HepG2 (cell line): ENCODE measurements at regions not wholly inside any gene's neighbourhood (a gene's known extent, or its start where the extent isn't known, plus 50 kb on each side); places are given as distances from the start of the nearest gene placed in this dataset.

Experiments used
- ATAC-seq: fragments of 200-7000 bp; cut with Tn5 transposase; 3 replicates; pipeline ENCODE4 v1.9.1; 2020; ENCODE audit warnings: mild to moderate bottlenecking, moderate library complexity
- BruUV-seq: library from RNA; stranded (reverse); fragments of 400-500 nt; replicated peaks from 2 replicates; lab custom pipeline; 2021; lab: Mats Ljungman, UMichigan
- CTCF ChIA-PET: fragments of 300-600 bp; formaldehyde crosslinking; extraction: SDS; loops from one replicate; lab custom pipeline; 2021; ENCODE audit warnings: low total read pairs, inconsistent platforms, low intra/inter-chr PET ratio; lab: Yijun Ruan, JAX
- POLR2A ChIA-PET: fragments of 350-600 bp; sonication (Branson Sonifier 250); formaldehyde crosslinking; loops from one replicate; lab custom pipeline; 2020; ENCODE audit warnings: antibody characterized with exemption, inconsistent platforms; lab: Yijun Ruan, JAX
- DNase-seq: peaks from one replicate; pipeline ENCODE4 v3.0.0-alpha.2; 2015; ENCODE audit warnings: low spot score
- FAIRE-seq: peaks from 3 replicates; lab custom pipeline; 2011; peaks lifted over from hg19 to GRCh38; lab: Jason Lieb, UNC
- H2AFZ ChIP-seq: one replicate; pipeline ENCODE4 v1.6.1; 2011; ENCODE audit warnings: low read length, inconsistent platforms
- H3K27ac ChIP-seq: fragments of 300-600 bp; 3 replicates; pipeline ENCODE4 v1.8.0; 2011; ENCODE audit warnings: mixed run types, mild to moderate bottlenecking, mixed read lengths, low read length, inconsistent platforms; ENCODE audit not compliant: insufficient read depth; ENCODE audit errors: extremely low read length
- H3K27me3 ChIP-seq, 2 experiments: fragments of 200-600 bp in 1 of 2; 2 replicates in 1 of 2; 3 replicates in 1 of 2; pipeline versions ENCODE4 v1.6.0 to v1.8.0; 2011; ENCODE audit warnings: low read length in 2 of 2, mild to moderate bottlenecking in 2 of 2, moderate library complexity in 2 of 2, inconsistent platforms in 1 of 2; ENCODE audit not compliant: insufficient read depth in 2 of 2, control insufficient read depth in 1 of 2
- H3K36me3 ChIP-seq, 2 experiments: fragments of 200-600 bp in 1 of 2; replicated peaks in 1 of 2; 2 replicates in 1 of 2; 3 replicates in 1 of 2; pipeline versions ENCODE4 v1.5.1 to v1.8.0; 2011; ENCODE audit warnings: low read length in 2 of 2, inconsistent platforms in 1 of 2; ENCODE audit not compliant: insufficient read depth in 2 of 2, control insufficient read depth in 1 of 2
- H3K4me1 ChIP-seq: 2 replicates; pipeline ENCODE4 v1.5.1; 2012; ENCODE audit warnings: low read length, inconsistent platforms; ENCODE audit not compliant: insufficient read depth
- H3K4me2 ChIP-seq: 2 replicates; pipeline ENCODE4 v1.6.0; 2011; ENCODE audit warnings: low read depth, low read length, inconsistent platforms
- H3K4me3 ChIP-seq, 3 experiments: fragments of 200-600 bp in 1 of 3; sonication (generic), shearing (Covaris generic) in 1 of 3; replicated peaks in 1 of 3; 2 replicates each; pipeline ENCODE4 v1.5.1; 2011 to 2016; ENCODE audit warnings: low read length in 3 of 3, inconsistent platforms in 2 of 3, low read depth in 2 of 3, mild to moderate bottlenecking in 2 of 3, control low read depth in 1 of 3, mixed read lengths in 1 of 3; ENCODE audit not compliant: insufficient read depth in 1 of 3
- H3K79me2 ChIP-seq: one replicate; pipeline ENCODE4 v1.6.1; 2011; ENCODE audit warnings: low read length, inconsistent platforms; ENCODE audit not compliant: insufficient read depth
- H3K9ac ChIP-seq: 2 replicates; pipeline ENCODE4 v1.6.0; 2011; ENCODE audit warnings: mild to moderate bottlenecking, low read depth, low read length, inconsistent platforms; ENCODE audit not compliant: insufficient read depth
- H3K9me3 ChIP-seq: 2 replicates; pipeline ENCODE4 v1.5.1; 2012; ENCODE audit warnings: mild to moderate bottlenecking, low read length
- H4K20me1 ChIP-seq: 2 replicates; pipeline ENCODE4 v1.6.0; 2011; ENCODE audit warnings: inconsistent platforms, mild to moderate bottlenecking, low read length, moderate library complexity; ENCODE audit not compliant: insufficient read depth
- CC2D1A ChIP-seq: sonication (generic); formaldehyde crosslinking; IDR thresholded peaks from 2 replicates; pipeline ENCODE4 v1.8.1; 2023; ENCODE audit warnings: mild to moderate bottlenecking, missing genetic modification reagents
- HMG20A ChIP-seq: IDR thresholded peaks from 2 replicates; pipeline ENCODE4 v1.6.1; 2016; ENCODE audit warnings: borderline replicate concordance
- IRX3 ChIP-seq: sonication (generic); formaldehyde crosslinking; IDR thresholded peaks from 2 replicates; pipeline ENCODE4 v1.8.1; 2023; ENCODE audit warnings: mild to moderate bottlenecking, low read depth, missing genetic modification reagents, borderline replicate concordance
- NCOA1 ChIP-seq: sonication (generic); formaldehyde crosslinking; IDR thresholded peaks from 2 replicates; pipeline ENCODE4 v1.9.0; 2021; ENCODE audit warnings: missing genetic modification reagents
- NFE2L1 ChIP-seq: sonication (generic); formaldehyde crosslinking; IDR thresholded peaks from 2 replicates; pipeline ENCODE4 v1.4.0; 2020; ENCODE audit warnings: missing genetic modification reagents, mild to moderate bottlenecking, borderline replicate concordance
- PPARG ChIP-seq: conservative IDR thresholded peaks from 2 replicates; pipeline ENCODE4 v1.6.1; 2016; ENCODE audit warnings: missing biosample characterization, missing genetic modification reagents
- PRDM15 ChIP-seq: sonication (generic); formaldehyde crosslinking; IDR thresholded peaks from 2 replicates; pipeline ENCODE4 v1.4.0; 2020; ENCODE audit warnings: missing genetic modification reagents
- RARG ChIP-seq: sonication (generic); formaldehyde crosslinking; IDR thresholded peaks from 2 replicates; pipeline ENCODE4 v1.4.0; 2020; ENCODE audit warnings: low read depth, mild to moderate bottlenecking, missing genetic modification reagents
- TBX3 ChIP-seq: fragments of 450-650 bp; IDR thresholded peaks from 2 replicates; pipeline ENCODE4 v1.6.1; 2017; ENCODE audit warnings: antibody characterized with exemption, mild to moderate bottlenecking, inconsistent platforms, borderline replicate concordance
- TFDP2 ChIP-seq: sonication (generic); formaldehyde crosslinking; IDR thresholded peaks from 2 replicates; pipeline ENCODE4 v1.4.0; 2020; ENCODE audit warnings: missing genetic modification reagents
- THAP11 ChIP-seq: IDR thresholded peaks from 2 replicates; pipeline ENCODE4 v1.6.1; 2016; ENCODE audit warnings: missing biosample characterization, missing genetic modification reagents
- WIZ ChIP-seq: sonication (generic); formaldehyde crosslinking; IDR thresholded peaks from 2 replicates; pipeline ENCODE4 v1.5.1; 2020; ENCODE audit warnings: mild to moderate bottlenecking, missing genetic modification reagents
- ZFP91 ChIP-seq: sonication (generic); formaldehyde crosslinking; IDR thresholded peaks from 2 replicates; pipeline ENCODE4 v1.9.0; 2022; ENCODE audit warnings: missing genetic modification reagents, mild to moderate bottlenecking, borderline replicate concordance
- WGBS: methylation state at CpG from one replicate; pipeline ENCODE4 v1.1.6; 2017; ENCODE audit warnings: low lambda C conversion rate; 5-methylcytosine and 5-hydroxymethylcytosine counted together
- in situ Hi-C: cut with HindIII; loops from 2 replicates; pipeline ENCODE4 v1.10.0; 2017; ENCODE audit warnings: low pct_unique_long_range_greater_than_20kb; ENCODE audit not compliant: extremely low pct_ligation_motif_present
- intact Hi-C: fragments of 100-400 bp; cut with micrococcal nuclease; formaldehyde crosslinking; loops from one replicate; pipeline ENCODE4 v1.10.0; 2022; ENCODE audit not compliant: unreplicated experiment

GRCh38 chr2:183438541-183438940, 314.3 kb downstream of the NUP35 start:
- Histone ChIP-seq H2AFZ (no peak overlapping the region), H3K4me1 (no peaks in the 10 kb centered on the region), H3K9ac (no peak overlapping the region), H3K4me2 (no peak overlapping the region), H3K4me3 (no peak overlapping the region), H3K27ac (no peak overlapping the region), H3K36me3 (no peaks in the 10 kb centered on the region), H3K79me2 (no peaks in the 10 kb centered on the region), H3K9me3 (no peaks in the 10 kb centered on the region), H4K20me1 (no peaks in the 10 kb centered on the region), H3K27me3 (no peaks in the 10 kb centered on the region)
- in situ Hi-C loops: no loop called here
- WGBS: 0% methylated on average over 2 of the region's 2 CpGs
- no peak for FAIRE-seq
- no peak for ATAC-seq
- intact Hi-C loops: no loop called here
- no peak for DNase-seq
- POLR2A ChIA-PET: no interaction called here
- no TSS peak for BruUV-seq
- CTCF ChIA-PET: no interaction called here
- TF ChIP-seq TFDP2 (CRISPR knock-in tag) (no peak), HMG20A (CRISPR knock-in tag) (no peak), ZFP91 (CRISPR knock-in tag) (no peak), RARG (CRISPR knock-in tag) (no peak), THAP11 (CRISPR knock-in tag) (no peak), WIZ (no peak), CC2D1A (CRISPR knock-in tag) (no peak), IRX3 (CRISPR knock-in tag) (no peak), PPARG (no peak), PRDM15 (no peak), NFE2L1 (CRISPR knock-in tag) (no peak), NCOA1 (no peak), TBX3 (no peak)
